ENCODE measurements at regions not wholly inside any gene's neighbourhood (a gene's known extent, or its start where the extent isn't known, plus 50 kb on each side); places are given as distances from the start of the nearest gene placed in this dataset.

- DNase-seq: no peak
- H3K27me3 ChIP-seq (ENCODE audit: insufficient read depth, low read depth, severe bottlenecking): peaks cover 27% of the 10 kb centered on the region
- no peak for TF ChIP-seq CTCF (IDR thresholded peaks at IDR 0.05; ENCODE audit: low read depth, low read length)
Measured at GRCh38 chr1:208448425-208448824, 204.2 kb upstream of the PLXNA2 start.

GRCh38 chr1:208449951-208450350 lies 205.8 kb upstream of the PLXNA2 start:
- no peak overlapping the region for H3K27ac ChIP-seq
- no peak for DNase-seq
- H3K9me3 ChIP-seq (ENCODE audit: severe bottlenecking): no peaks in the 10 kb centered on the region
- no peak overlapping the region for H3K4me3 ChIP-seq (ENCODE audit: low read depth, low read length)
- H3K27me3 ChIP-seq (ENCODE audit: insufficient read depth, low read depth, severe bottlenecking): peaks cover 25% of the 10 kb centered on the region
- no peaks in the 10 kb centered on the region for H3K36me3 ChIP-seq
- TF ChIP-seq CTCF (IDR thresholded peaks at IDR 0.05; ENCODE audit: low read depth, low read length): peak; percentile 17; the same call in 1 of the 2 replicates

More at GRCh38 chr1:208448425-208448824, 204.2 kb upstream of the PLXNA2 start:
- no peak overlapping the region for H3K4me3 ChIP-seq (ENCODE audit: low read depth, low read length)
- no peak overlapping the region for H3K27ac ChIP-seq
- no peaks in the 10 kb centered on the region for H3K36me3 ChIP-seq
- H3K9me3 ChIP-seq (ENCODE audit: severe bottlenecking): peaks cover under 1% of the 10 kb centered on the region

- Histone ChIP-seq H3K4me3 (ENCODE audit: low read depth, low read length) (no peak overlapping the region), H3K27ac (no peak overlapping the region), H3K27me3 (ENCODE audit: insufficient read depth, low read depth, severe bottlenecking) (peaks cover 25% of the 10 kb centered on the region), H3K9me3 (ENCODE audit: severe bottlenecking) (no peaks in the 10 kb centered on the region), H3K36me3 (no peaks in the 10 kb centered on the region)
- no peak for TF ChIP-seq CTCF (IDR thresholded peaks at IDR 0.05; ENCODE audit: low read depth, low read length)
- DNase-seq: no peak
Measured at GRCh38 chr1:208450958-208451357, 206.8 kb upstream of the PLXNA2 start.

GRCh38 chr1:208455821-208456220 lies 211.6 kb upstream of the PLXNA2 start:
- no peak for DNase-seq
- no peaks in the 10 kb centered on the region for H3K9me3 ChIP-seq (ENCODE audit: severe bottlenecking)
- no peak overlapping the region for H3K4me3 ChIP-seq (ENCODE audit: low read depth, low read length)
- no peak for TF ChIP-seq CTCF (IDR thresholded peaks at IDR 0.05; ENCODE audit: low read depth, low read length)
- H3K27ac ChIP-seq: no peak overlapping the region
- no peaks in the 10 kb centered on the region for H3K36me3 ChIP-seq
- H3K27me3 ChIP-seq (ENCODE audit: insufficient read depth, low read depth, severe bottlenecking): peaks cover 1% of the 10 kb centered on the region

GRCh38 chr1:208456487-208456886 lies 212.3 kb upstream of the PLXNA2 start:
- TF ChIP-seq CTCF (IDR thresholded peaks at IDR 0.05; ENCODE audit: low read depth, low read length): no peak
- no peaks in the 10 kb centered on the region for H3K9me3 ChIP-seq (ENCODE audit: severe bottlenecking)
- no peak for DNase-seq
- no peaks in the 10 kb centered on the region for H3K36me3 ChIP-seq
- no peak overlapping the region for H3K27ac ChIP-seq
- no peaks in the 10 kb centered on the region for H3K27me3 ChIP-seq (ENCODE audit: insufficient read depth, low read depth, severe bottlenecking)
- no peak overlapping the region for H3K4me3 ChIP-seq (ENCODE audit: low read depth, low read length)

GRCh38 chr1:208460823-208461222 lies 216.6 kb upstream of the PLXNA2 start:
- Histone ChIP-seq H3K9me3 (ENCODE audit: severe bottlenecking) (no peaks in the 10 kb centered on the region), H3K4me3 (ENCODE audit: low read depth, low read length) (no peak overlapping the region), H3K36me3 (no peaks in the 10 kb centered on the region), H3K27me3 (ENCODE audit: insufficient read depth, low read depth, severe bottlenecking) (no peaks in the 10 kb centered on the region), H3K27ac (no peak overlapping the region)
- no peak for TF ChIP-seq CTCF (IDR thresholded peaks at IDR 0.05; ENCODE audit: low read depth, low read length)
- no peak for DNase-seq

Data from WERI-Rb-1 (cell line).